PFSK-1 (cell line): ENCODE measurements at regions not wholly inside any gene's neighbourhood (a gene's known extent, or its start where the extent isn't known, plus 50 kb on each side); places are given as distances from the start of the nearest gene placed in this dataset.

Experiments used
- FOXP2 ChIP-seq: optimal IDR thresholded peaks from 2 replicates; pipeline ENCODE3; 2011; ENCODE audit warnings: borderline replicate concordance, control low read depth, inconsistent platforms; ENCODE audit not compliant: insufficient read depth; ENCODE audit errors: extremely low read length, extremely low read depth
- POLR2AphosphoS5 ChIP-seq: IDR thresholded peaks from 2 replicates; pipeline ENCODE4 v1.6.1; 2012; ENCODE audit warnings: low read depth, mild to moderate bottlenecking, control low read depth, low read length, moderate library complexity
- SIN3A ChIP-seq: IDR thresholded peaks from 2 replicates; pipeline ENCODE4 v1.6.1; 2012; ENCODE audit warnings: mild to moderate bottlenecking, low read length, moderate library complexity, borderline replicate concordance; ENCODE audit not compliant: insufficient read depth
- TAF1 ChIP-seq: IDR thresholded peaks from 2 replicates; pipeline ENCODE4 v1.6.1; 2012; ENCODE audit warnings: low read length, control low read depth, borderline replicate concordance; ENCODE audit not compliant: insufficient read depth
- TF ChIP-seq, protein P1 (sequence below), 2 experiments: IDR thresholded peaks; 2 replicates each; pipeline versions ENCODE4 v1.6.1 to v1.8.0; 2011 to 2012; ENCODE audit warnings: low read depth in 2 of 2, low read length in 2 of 2, control low read depth in 1 of 2, inconsistent platforms in 1 of 2, mild to moderate bottlenecking in 1 of 2, moderate library complexity in 1 of 2; ENCODE audit not compliant: insufficient read depth in 1 of 2

DNA sequence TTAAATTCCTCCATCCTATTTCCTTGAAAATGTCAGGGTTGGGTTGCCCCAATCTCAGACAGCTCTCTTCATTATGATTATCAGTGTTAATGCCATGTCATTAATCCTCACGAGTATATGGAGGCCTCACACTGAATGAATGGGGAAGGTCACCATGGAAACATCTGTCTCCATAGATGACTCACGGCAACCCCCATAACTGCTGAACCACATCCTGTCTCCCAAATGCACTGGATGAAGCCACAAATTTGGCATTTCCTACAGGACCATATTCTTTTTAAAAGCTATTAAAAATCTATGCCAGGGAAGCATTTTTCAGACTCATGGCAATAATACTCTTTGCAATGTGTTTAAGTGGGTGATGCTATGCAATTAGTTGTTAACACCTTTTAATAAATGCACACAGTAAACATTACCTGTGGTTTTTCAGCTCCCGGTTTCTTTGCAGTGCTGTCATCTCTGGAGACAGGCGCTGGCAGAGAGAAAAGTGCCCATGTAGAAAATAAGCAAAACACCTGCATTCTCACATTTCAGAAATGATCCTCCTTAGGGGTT lies 80.1 kb upstream of the PTPRK start:
- TF ChIP-seq POLR2AphosphoS5: no peak
- TF ChIP-seq TAF1: no peak
- no peak for TF ChIP-seq SIN3A
- TF ChIP-seq, protein P1, sequence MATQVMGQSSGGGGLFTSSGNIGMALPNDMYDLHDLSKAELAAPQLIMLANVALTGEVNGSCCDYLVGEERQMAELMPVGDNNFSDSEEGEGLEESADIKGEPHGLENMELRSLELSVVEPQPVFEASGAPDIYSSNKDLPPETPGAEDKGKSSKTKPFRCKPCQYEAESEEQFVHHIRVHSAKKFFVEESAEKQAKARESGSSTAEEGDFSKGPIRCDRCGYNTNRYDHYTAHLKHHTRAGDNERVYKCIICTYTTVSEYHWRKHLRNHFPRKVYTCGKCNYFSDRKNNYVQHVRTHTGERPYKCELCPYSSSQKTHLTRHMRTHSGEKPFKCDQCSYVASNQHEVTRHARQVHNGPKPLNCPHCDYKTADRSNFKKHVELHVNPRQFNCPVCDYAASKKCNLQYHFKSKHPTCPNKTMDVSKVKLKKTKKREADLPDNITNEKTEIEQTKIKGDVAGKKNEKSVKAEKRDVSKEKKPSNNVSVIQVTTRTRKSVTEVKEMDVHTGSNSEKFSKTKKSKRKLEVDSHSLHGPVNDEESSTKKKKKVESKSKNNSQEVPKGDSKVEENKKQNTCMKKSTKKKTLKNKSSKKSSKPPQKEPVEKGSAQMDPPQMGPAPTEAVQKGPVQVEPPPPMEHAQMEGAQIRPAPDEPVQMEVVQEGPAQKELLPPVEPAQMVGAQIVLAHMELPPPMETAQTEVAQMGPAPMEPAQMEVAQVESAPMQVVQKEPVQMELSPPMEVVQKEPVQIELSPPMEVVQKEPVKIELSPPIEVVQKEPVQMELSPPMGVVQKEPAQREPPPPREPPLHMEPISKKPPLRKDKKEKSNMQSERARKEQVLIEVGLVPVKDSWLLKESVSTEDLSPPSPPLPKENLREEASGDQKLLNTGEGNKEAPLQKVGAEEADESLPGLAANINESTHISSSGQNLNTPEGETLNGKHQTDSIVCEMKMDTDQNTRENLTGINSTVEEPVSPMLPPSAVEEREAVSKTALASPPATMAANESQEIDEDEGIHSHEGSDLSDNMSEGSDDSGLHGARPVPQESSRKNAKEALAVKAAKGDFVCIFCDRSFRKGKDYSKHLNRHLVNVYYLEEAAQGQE (IDR thresholded peaks at IDR 0.05; ENCODE audit: insufficient read depth in 1 of 2, low read depth in 2 of 2, low read length in 2 of 2): no peak
- no peak for TF ChIP-seq FOXP2
